ENCODE measurements at regions not wholly inside any gene's neighbourhood (a gene's known extent, or its start where the extent isn't known, plus 50 kb on each side); places are given as distances from the start of the nearest gene placed in this dataset.

- H3K27ac ChIP-seq (ENCODE audit: low read depth, low read length, severe bottlenecking) = no peak overlapping the region
- no peaks in the 10 kb centered on the region for H3K9me3 ChIP-seq (ENCODE audit: control insufficient read depth, low read length)
- H3K4me3 ChIP-seq (ENCODE audit: extremely low read depth, insufficient read depth, low read length, poor library complexity, severe bottlenecking) = no peak overlapping the region
- 77 to 96% methylated on average over 3 of the region's 3 CpGs for WGBS, 2 experiments (ENCODE audit: insufficient coverage in 2 of 2)
- H3K4me1 ChIP-seq (ENCODE audit: control insufficient read depth, insufficient read depth, low read length, poor library complexity, severe bottlenecking) = no peaks in the 10 kb centered on the region
- H3K36me3 ChIP-seq (ENCODE audit: control insufficient read depth, insufficient read depth, low read length) = no peaks in the 10 kb centered on the region
Observed at GRCh38 chr15:53843869-53844569, 84.6 kb upstream of the WDR72 start.

- 89% methylated on average over 1 of the region's 2 CpGs; no CpG with 5 or more reads in 1 of the 2 experiments for WGBS, 2 experiments (ENCODE audit: insufficient coverage in 2 of 2)
- no peaks in the 10 kb centered on the region for H3K4me1 ChIP-seq (ENCODE audit: control insufficient read depth, insufficient read depth, low read length, poor library complexity, severe bottlenecking)
- no peak overlapping the region for H3K27ac ChIP-seq (ENCODE audit: low read depth, low read length, severe bottlenecking)
- no peak overlapping the region for H3K4me3 ChIP-seq (ENCODE audit: extremely low read depth, insufficient read depth, low read length, poor library complexity, severe bottlenecking)
- H3K9me3 ChIP-seq (ENCODE audit: control insufficient read depth, low read length) = no peaks in the 10 kb centered on the region
- H3K36me3 ChIP-seq (ENCODE audit: control insufficient read depth, insufficient read depth, low read length) = no peaks in the 10 kb centered on the region
Observed at GRCh38 chr15:53843166-53843565, 83.7 kb upstream of the WDR72 start.

- Histone ChIP-seq H3K36me3 (ENCODE audit: control insufficient read depth, insufficient read depth, low read length) (no peaks in the 10 kb centered on the region), H3K4me1 (ENCODE audit: control insufficient read depth, insufficient read depth, low read length, poor library complexity, severe bottlenecking) (peaks cover 6% of the 10 kb centered on the region), H3K27ac (ENCODE audit: low read depth, low read length, severe bottlenecking) (no peak overlapping the region), H3K4me3 (ENCODE audit: extremely low read depth, insufficient read depth, low read length, poor library complexity, severe bottlenecking) (no peak overlapping the region), H3K9me3 (ENCODE audit: control insufficient read depth, low read length) (no peaks in the 10 kb centered on the region)
- WGBS, 2 experiments (ENCODE audit: insufficient coverage in 2 of 2) = 0% methylated on average over 1 of the region's 1 CpG
Observed at GRCh38 chr15:53841651-53842050, 82.2 kb upstream of the WDR72 start.

GRCh38 chr15:53840681-53841080, 81.2 kb upstream of the WDR72 start:
- no peaks in the 10 kb centered on the region for H3K9me3 ChIP-seq (ENCODE audit: control insufficient read depth, low read length)
- H3K36me3 ChIP-seq (ENCODE audit: control insufficient read depth, insufficient read depth, low read length) = no peaks in the 10 kb centered on the region
- no peak overlapping the region for H3K4me3 ChIP-seq (ENCODE audit: extremely low read depth, insufficient read depth, low read length, poor library complexity, severe bottlenecking)
- H3K4me1 ChIP-seq (ENCODE audit: control insufficient read depth, insufficient read depth, low read length, poor library complexity, severe bottlenecking) = peaks cover 15% of the 10 kb centered on the region
- WGBS, 2 experiments (ENCODE audit: insufficient coverage in 2 of 2) = 73 to 100% methylated on average over 1 of the region's 2 CpGs
- H3K27ac ChIP-seq (ENCODE audit: low read depth, low read length, severe bottlenecking) = no peak overlapping the region

- Histone ChIP-seq H3K4me1 (ENCODE audit: control insufficient read depth, insufficient read depth, low read length, poor library complexity, severe bottlenecking) (peaks cover 39% of the 10 kb centered on the region), H3K9me3 (ENCODE audit: control insufficient read depth, low read length) (no peaks in the 10 kb centered on the region), H3K27ac (ENCODE audit: low read depth, low read length, severe bottlenecking) (no peak overlapping the region), H3K4me3 (ENCODE audit: extremely low read depth, insufficient read depth, low read length, poor library complexity, severe bottlenecking) (no peak overlapping the region), H3K36me3 (ENCODE audit: control insufficient read depth, insufficient read depth, low read length) (no peaks in the 10 kb centered on the region)
- WGBS, 2 experiments (ENCODE audit: insufficient coverage in 2 of 2) = 92 to 100% methylated on average over 2 of the region's 3 CpGs
Observed at GRCh38 chr15:53837263-53837662, 77.8 kb upstream of the WDR72 start.

GRCh38 chr15:53836618-53837017, 77.2 kb upstream of the WDR72 start:
- Histone ChIP-seq H3K4me3 (ENCODE audit: extremely low read depth, insufficient read depth, low read length, poor library complexity, severe bottlenecking) (no peak overlapping the region), H3K4me1 (ENCODE audit: control insufficient read depth, insufficient read depth, low read length, poor library complexity, severe bottlenecking) (peaks cover 46% of the 10 kb centered on the region)
- 60 to 100% methylated on average over 1 to 3 of the region's 4 CpGs for WGBS, 2 experiments (ENCODE audit: insufficient coverage in 2 of 2)

GRCh38 chr15:53835309-53835708, 75.8 kb upstream of the WDR72 start:
- 92 to 100% methylated on average over 2 of the region's 2 CpGs for WGBS, 2 experiments (ENCODE audit: insufficient coverage in 2 of 2)
- Histone ChIP-seq H3K36me3 (ENCODE audit: control insufficient read depth, insufficient read depth, low read length) (no peaks in the 10 kb centered on the region), H3K9me3 (ENCODE audit: control insufficient read depth, low read length) (no peaks in the 10 kb centered on the region), H3K4me1 (ENCODE audit: control insufficient read depth, insufficient read depth, low read length, poor library complexity, severe bottlenecking) (peaks cover 48% of the 10 kb centered on the region), H3K27ac (ENCODE audit: low read depth, low read length, severe bottlenecking) (no peak overlapping the region), H3K4me3 (ENCODE audit: extremely low read depth, insufficient read depth, low read length, poor library complexity, severe bottlenecking) (no peak overlapping the region)

More at GRCh38 chr15:53836618-53837017, 77.2 kb upstream of the WDR72 start:
- Histone ChIP-seq H3K9me3 (ENCODE audit: control insufficient read depth, low read length) (no peaks in the 10 kb centered on the region), H3K27ac (ENCODE audit: low read depth, low read length, severe bottlenecking) (no peak overlapping the region), H3K36me3 (ENCODE audit: control insufficient read depth, insufficient read depth, low read length) (no peaks in the 10 kb centered on the region)

- H3K27ac ChIP-seq (ENCODE audit: low read depth, low read length, severe bottlenecking) = no peak overlapping the region
- 100% methylated on average over 1 of the region's 2 CpGs; no CpG with 5 or more reads in 1 of the 2 experiments for WGBS, 2 experiments (ENCODE audit: insufficient coverage in 2 of 2)
- H3K36me3 ChIP-seq (ENCODE audit: control insufficient read depth, insufficient read depth, low read length) = no peaks in the 10 kb centered on the region
Observed at GRCh38 chr15:53834214-53834613, 74.8 kb upstream of the WDR72 start.

GRCh38 chr15:53833134-53833624, 73.7 kb upstream of the WDR72 start:
- peak overlapping the region; percentile 53 for H3K27ac ChIP-seq (ENCODE audit: low read depth, low read length, severe bottlenecking)
- peaks cover 48% of the 10 kb centered on the region for H3K4me1 ChIP-seq (ENCODE audit: control insufficient read depth, insufficient read depth, low read length, poor library complexity, severe bottlenecking)
- peaks cover 3% of the 10 kb centered on the region for H3K9me3 ChIP-seq (ENCODE audit: control insufficient read depth, low read length)
- H3K4me3 ChIP-seq (ENCODE audit: extremely low read depth, insufficient read depth, low read length, poor library complexity, severe bottlenecking) = no peak overlapping the region
- 60 to 96% methylated on average over 1 to 3 of the region's 4 CpGs for WGBS, 2 experiments (ENCODE audit: insufficient coverage in 2 of 2)
- no peaks in the 10 kb centered on the region for H3K36me3 ChIP-seq (ENCODE audit: control insufficient read depth, insufficient read depth, low read length)

More at GRCh38 chr15:53834214-53834613, 74.8 kb upstream of the WDR72 start:
- H3K4me1 ChIP-seq (ENCODE audit: control insufficient read depth, insufficient read depth, low read length, poor library complexity, severe bottlenecking) = peaks cover 48% of the 10 kb centered on the region
- H3K4me3 ChIP-seq (ENCODE audit: extremely low read depth, insufficient read depth, low read length, poor library complexity, severe bottlenecking) = no peak overlapping the region
- H3K9me3 ChIP-seq (ENCODE audit: control insufficient read depth, low read length) = peaks cover 3% of the 10 kb centered on the region

- H3K9me3 ChIP-seq (ENCODE audit: control insufficient read depth, low read length) = peaks cover 3% of the 10 kb centered on the region
- H3K4me1 ChIP-seq (ENCODE audit: control insufficient read depth, insufficient read depth, low read length, poor library complexity, severe bottlenecking) = peaks cover 46% of the 10 kb centered on the region
- H3K27ac ChIP-seq (ENCODE audit: low read depth, low read length, severe bottlenecking) = peak overlapping the region; percentile 57
- WGBS, 2 experiments (ENCODE audit: insufficient coverage in 2 of 2) = 45 to 55% methylated on average over 3 of the region's 5 CpGs
- no peaks in the 10 kb centered on the region for H3K36me3 ChIP-seq (ENCODE audit: control insufficient read depth, insufficient read depth, low read length)
- no peak overlapping the region for H3K4me3 ChIP-seq (ENCODE audit: extremely low read depth, insufficient read depth, low read length, poor library complexity, severe bottlenecking)
Observed at GRCh38 chr15:53831907-53832770, 72.7 kb upstream of the WDR72 start.

Measured in mesodermal cell (in vitro differentiated cells).